ENCODE measurements at regions not wholly inside any gene's neighbourhood (a gene's known extent, or its start where the extent isn't known, plus 50 kb on each side); places are given as distances from the start of the nearest gene placed in this dataset.
A peak's percentile ranks its signal among the peaks of the same experiment; 100 is the strongest.

GRCh38 chr10:120705309-120705708, 145.9 kb upstream of the WDR11 start:
- no peak for DNase-seq

DNA sequence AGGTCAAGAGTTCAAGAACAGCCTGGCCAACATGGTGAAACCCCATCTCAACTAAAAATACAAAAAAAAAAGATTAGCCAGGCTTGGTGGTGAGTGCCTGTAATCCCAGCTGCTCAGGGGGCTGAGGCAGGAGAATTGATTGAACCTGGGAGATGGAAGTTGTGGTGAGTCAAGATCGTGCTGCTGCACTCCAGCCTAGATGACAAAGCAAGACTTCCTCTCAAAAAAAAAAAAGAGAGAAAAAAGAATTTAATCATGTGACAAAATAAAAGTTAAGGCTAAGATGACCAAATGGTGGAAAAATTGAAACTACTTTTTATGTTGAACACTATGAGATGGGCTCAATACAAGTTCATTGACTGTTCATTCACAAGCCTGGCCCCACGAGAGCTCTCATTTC, 141.1 kb upstream of the WDR11 start:
- DNase-seq = no peak

GRCh38 chr10:120711860-120712259, 139.3 kb upstream of the WDR11 start:
- DNase-seq = no peak

- no peak for DNase-seq
These were observed 137.5 kb upstream of the WDR11 start for GRCh38 chr10:120713573-120714205.

GRCh38 chr10:120715171-120715570, 136.0 kb upstream of the WDR11 start:
- DNase-seq = peak; percentile 67 to 73

GRCh38 chr10:120719333-120719732, 131.8 kb upstream of the WDR11 start:
- DNase-seq = no peak

- no peak for DNase-seq
These were observed 124.2 kb upstream of the WDR11 start for GRCh38 chr10:120727001-120727400.

- no peak for DNase-seq
These were observed 121.6 kb upstream of the WDR11 start for GRCh38 chr10:120729547-120729946.

- DNase-seq = no peak
These were observed 119.1 kb upstream of the WDR11 start for GRCh38 chr10:120732067-120732466.

DNA sequence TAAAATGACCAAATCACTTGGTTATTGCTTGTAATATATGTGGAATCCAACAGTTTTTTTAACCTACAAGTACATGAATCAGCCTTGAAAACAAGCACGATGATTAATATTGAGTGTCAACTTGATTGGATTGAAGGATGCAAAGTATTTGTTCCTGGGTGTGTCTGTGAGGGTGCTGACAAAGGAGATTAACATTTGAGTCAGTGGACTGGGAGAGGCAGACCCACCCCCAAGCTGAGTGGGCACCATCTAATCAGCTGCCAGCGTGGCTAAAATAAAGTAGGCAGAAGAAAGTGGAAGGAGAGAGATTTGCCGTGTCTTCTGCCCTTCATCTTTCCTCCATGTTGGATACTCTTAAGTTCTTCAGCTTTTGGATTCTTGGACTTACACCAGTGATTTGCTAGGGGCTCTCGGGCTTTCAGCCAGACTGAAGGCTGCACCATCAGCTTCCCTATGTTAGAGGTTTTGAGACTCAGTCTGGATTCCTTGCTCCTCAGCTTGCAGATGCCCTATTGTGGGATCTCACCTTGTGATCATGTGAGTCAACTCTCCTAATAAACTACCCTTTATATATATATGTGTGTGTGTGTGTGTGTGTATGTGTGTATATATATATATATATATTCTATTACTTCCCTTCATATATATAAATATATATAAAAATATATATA, 118.4 kb upstream of the WDR11 start:
- peak; percentile 6 to 40 for DNase-seq

DNA sequence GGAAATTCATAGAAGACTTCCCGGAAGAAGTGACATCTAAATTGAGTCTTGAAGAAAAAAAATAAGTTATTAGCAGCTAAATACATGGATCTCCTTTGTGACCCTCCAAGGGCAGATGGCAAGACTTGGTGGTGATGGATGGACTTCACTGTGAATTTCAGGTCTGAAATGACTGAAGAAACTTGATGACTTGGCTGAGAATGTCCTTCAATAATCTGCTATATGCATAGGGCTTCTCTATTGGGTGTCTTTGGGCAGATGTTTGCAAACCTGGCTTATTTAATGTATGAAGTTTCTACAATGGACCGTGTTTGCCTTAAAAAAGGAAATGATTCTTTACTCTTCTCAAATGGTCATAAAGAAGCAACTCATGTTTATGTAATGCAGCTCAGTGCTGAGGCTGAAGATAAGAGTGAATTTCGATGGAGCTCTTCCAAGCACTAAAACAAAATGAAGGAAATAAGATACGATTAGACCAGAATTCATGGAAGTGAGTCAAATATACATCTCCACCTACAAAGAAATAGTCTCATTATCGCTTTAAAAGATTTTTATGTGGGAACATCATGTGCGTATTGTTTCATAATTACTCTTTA, 116.6 kb upstream of the WDR11 start:
- DNase-seq = peak in 1 of 2 experiments; percentile 43

DNA sequence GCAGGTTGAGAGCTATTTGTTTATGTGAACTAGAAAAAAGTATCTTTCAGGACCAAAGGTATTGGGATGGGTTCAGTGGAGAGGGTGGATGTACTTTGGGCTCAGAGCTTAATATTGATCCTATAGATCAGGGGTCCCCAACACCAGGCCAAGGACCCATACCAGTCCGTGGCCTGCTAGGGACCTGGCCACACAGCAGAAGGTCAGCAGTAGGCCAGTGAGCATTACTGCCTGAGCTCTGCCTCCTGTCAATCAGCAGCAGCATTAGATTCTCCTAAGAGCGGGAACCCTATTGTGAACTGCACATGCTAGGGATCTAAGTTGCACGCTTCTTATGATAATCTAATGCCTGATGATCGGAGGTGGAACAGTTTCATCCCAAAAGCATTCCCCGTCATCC, 115.8 kb upstream of the WDR11 start:
- DNase-seq = no peak

DNA sequence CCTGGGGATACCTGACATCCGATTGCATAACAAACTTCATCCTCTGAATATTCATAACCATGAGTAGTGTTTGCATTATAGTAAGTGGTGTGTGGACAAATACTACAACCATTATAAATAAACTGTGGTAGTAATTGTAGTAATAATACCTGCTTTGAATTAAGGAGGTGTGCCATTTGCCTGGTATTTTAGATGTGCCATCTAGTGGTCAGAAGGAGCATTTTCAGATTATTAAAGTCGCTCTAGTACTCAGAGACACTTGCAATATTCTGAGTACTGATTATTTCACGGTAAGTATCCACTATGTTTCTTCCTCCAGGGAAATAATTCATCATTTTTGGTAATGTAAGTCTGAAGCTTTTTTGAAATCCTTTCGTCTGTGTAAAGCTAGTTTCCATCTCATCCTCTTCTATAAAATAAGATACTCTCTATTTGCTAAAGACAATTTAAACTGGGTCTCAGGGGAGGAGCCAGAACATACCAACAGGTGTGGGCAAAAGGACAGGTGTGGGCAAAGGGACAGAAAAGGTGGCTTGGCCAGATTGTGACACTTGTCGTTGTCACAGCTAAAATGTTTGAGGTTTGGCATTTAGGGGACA, 115.3 kb upstream of the WDR11 start:
- peak; percentile 65 to 85 for DNase-seq

DNA sequence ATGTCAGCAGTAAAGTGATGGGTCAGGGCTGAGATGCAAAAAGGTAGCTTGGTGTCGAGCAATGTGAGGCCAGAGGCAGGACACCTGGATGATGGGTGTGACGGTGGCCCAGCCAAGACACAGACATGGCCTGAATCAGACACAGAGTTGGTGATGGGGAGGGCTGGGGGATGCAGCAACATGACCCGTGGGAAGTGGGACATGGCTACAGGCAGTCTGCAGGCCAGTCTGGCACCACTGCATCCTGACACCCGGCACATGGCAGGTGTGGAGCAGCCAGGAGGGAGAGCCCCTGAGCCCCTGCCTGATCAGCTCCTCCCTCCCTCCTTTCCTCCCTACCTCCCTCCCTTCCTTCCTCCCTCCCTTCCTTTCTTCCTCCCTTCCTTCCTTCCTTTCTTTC, 114.8 kb upstream of the WDR11 start:
- DNase-seq = no peak

GRCh38 chr10:120738658-120739057, 112.5 kb upstream of the WDR11 start:
- DNase-seq = no peak

DNA sequence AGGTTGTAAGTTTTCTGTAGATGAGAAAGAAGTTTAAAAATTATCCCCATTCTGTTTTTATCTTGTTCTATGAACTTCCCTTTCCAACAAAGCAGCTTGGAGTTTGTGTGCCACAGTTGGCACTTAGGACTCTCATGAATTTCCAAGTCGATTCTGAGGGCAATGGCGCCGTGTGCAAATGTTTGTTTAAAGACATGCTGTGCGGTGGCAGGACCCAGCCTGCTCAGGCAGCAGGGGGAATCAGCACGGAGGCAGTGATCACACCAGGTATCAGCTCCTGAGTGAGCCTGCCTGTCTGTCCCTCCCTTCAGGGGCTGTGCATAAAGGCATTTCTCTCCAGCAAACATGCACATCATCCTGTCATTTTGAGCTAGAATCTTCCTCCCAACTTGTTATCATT, 109.8 kb upstream of the WDR11 start:
- no peak for DNase-seq

- DNase-seq = no peak
These were observed 108.8 kb upstream of the WDR11 start for GRCh38 chr10:120742373-120742772.

DNA sequence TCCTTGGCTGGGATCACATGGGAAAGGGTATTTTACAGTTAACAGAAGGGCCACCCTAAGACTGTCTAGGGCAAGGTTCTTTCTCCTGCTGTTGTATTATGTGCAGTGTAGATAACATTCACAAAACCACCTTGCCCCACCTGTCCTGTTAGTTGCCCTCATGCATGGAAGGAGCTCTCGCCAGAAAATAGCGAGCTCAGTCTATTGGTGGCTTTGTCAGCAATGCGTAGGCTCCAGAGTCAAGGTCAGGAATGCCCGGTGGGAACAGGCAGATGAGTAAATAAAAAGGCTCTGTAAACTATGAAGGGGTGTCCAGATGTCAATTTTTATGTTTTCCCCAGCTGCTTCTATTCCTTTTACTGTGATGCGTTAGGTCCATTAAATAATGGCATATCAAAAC, 107.1 kb upstream of the WDR11 start:
- DNase-seq = no peak

GRCh38 chr10:120746001-120746777, 105.0 kb upstream of the WDR11 start:
- DNase-seq = no peak

- DNase-seq = no peak
These were observed 102.6 kb upstream of the WDR11 start for GRCh38 chr10:120748519-120748918.

GRCh38 chr10:120749072-120749471, 102.1 kb upstream of the WDR11 start:
- DNase-seq = no peak

GRCh38 chr10:120749856-120750566, 101.2 kb upstream of the WDR11 start:
- DNase-seq = peak; percentile 43 to 51

DNA sequence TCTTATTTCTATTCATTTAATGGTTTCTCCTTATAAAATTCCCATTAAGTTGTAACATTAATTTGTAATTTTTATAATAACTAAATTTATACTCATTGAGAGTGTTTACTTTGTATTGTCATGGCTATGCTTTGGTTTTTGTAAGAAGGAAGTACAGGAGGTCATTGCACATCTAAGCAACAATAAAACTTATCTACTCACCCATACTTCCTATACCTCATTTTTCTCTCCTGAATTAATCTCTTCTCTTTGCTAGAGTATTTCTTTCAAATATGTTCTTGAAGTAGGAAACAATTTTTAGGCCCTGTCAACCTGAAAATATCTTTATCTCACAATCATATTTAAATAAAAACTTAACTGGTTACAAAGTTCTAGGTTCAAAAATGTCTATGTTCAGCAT, 95.4 kb upstream of the WDR11 start:
- DNase-seq = no peak

All from Kasumi-1 (cell line).